ENCODE measurements at regions not wholly inside any gene's neighbourhood (a gene's known extent, or its start where the extent isn't known, plus 50 kb on each side); places are given as distances from the start of the nearest gene placed in this dataset.
"Not testable (repeated sequence)": the region's sequence is repeated elsewhere in the genome, so short reads cannot be mapped to it uniquely, and the experiment has no call there.

- no peak for DNase-seq (ENCODE audit: low spot score)
These were observed 974.3 kb downstream of the HACE1 start for GRCh38 chr6:103885446-103885845.

GRCh38 chr6:103879800-103880199 is 979.9 kb downstream of the HACE1 start:
- no peak for DNase-seq (ENCODE audit: low spot score)

GRCh38 chr6:103875221-103875620 is 984.5 kb downstream of the HACE1 start:
- no peak for DNase-seq (ENCODE audit: low spot score)

- DNase-seq (ENCODE audit: low spot score): no peak
These were observed 985.1 kb downstream of the HACE1 start for GRCh38 chr6:103874575-103874974.

- no peak for DNase-seq (ENCODE audit: low spot score)
These were observed 987.0 kb downstream of the HACE1 start for GRCh38 chr6:103872678-103873077.

- DNase-seq (ENCODE audit: low spot score): no peak
These were observed 987.5 kb downstream of the HACE1 start for GRCh38 chr6:103872233-103872632.

- DNase-seq (ENCODE audit: low spot score): no peak
These were observed 988.7 kb downstream of the HACE1 start for GRCh38 chr6:103870970-103871369.

- DNase-seq (ENCODE audit: low spot score): no peak
These were observed 997.4 kb downstream of the HACE1 start for GRCh38 chr6:103862297-103862696.

GRCh38 chr6:103858003-103858402 is 1001.7 kb downstream of the HACE1 start:
- DNase-seq (ENCODE audit: low spot score): no peak

GRCh38 chr6:103855750-103856149 is 1004.0 kb downstream of the HACE1 start:
- no peak for DNase-seq (ENCODE audit: low spot score)

GRCh38 chr6:103854059-103854458 is 1005.7 kb downstream of the HACE1 start:
- DNase-seq (ENCODE audit: low spot score): no peak

- DNase-seq (ENCODE audit: low spot score): no peak
These were observed 1021.3 kb downstream of the HACE1 start for GRCh38 chr6:103838457-103838856.

- no peak for DNase-seq (ENCODE audit: low spot score)
These were observed 1033.5 kb downstream of the HACE1 start for GRCh38 chr6:103826209-103826608.

- DNase-seq (ENCODE audit: low spot score): no peak
These were observed 1039.6 kb downstream of the HACE1 start for GRCh38 chr6:103820148-103820547.

GRCh38 chr6:103819509-103819908 is 1040.2 kb downstream of the HACE1 start:
- DNase-seq (ENCODE audit: low spot score): no peak

- no peak for DNase-seq (ENCODE audit: low spot score)
These were observed 1046.7 kb downstream of the HACE1 start for GRCh38 chr6:103812970-103813369.

- not testable (repeated sequence) for DNase-seq (ENCODE audit: low spot score)
These were observed 1057.7 kb downstream of the HACE1 start for GRCh38 chr6:103801901-103802479.

GRCh38 chr6:103799971-103800670 is 1059.6 kb downstream of the HACE1 start:
- DNase-seq (ENCODE audit: low spot score): no peak

GRCh38 chr6:103798166-103798565 is 1061.6 kb downstream of the HACE1 start:
- DNase-seq (ENCODE audit: low spot score): no peak

- no peak for DNase-seq (ENCODE audit: low spot score)
These were observed 1062.0 kb downstream of the HACE1 start for GRCh38 chr6:103797738-103798137.

- no peak for DNase-seq (ENCODE audit: low spot score)
These were observed 1068.3 kb downstream of the HACE1 start for GRCh38 chr6:103791458-103791857.

- DNase-seq (ENCODE audit: low spot score): no peak
These were observed 1075.6 kb downstream of the HACE1 start for GRCh38 chr6:103784117-103784516.

GRCh38 chr6:103783329-103783728 is 1076.4 kb downstream of the HACE1 start:
- DNase-seq (ENCODE audit: low spot score): no peak

GRCh38 chr6:103769431-103769830 is 1090.3 kb downstream of the HACE1 start:
- no peak for DNase-seq (ENCODE audit: low spot score)

Data from CD4-positive, alpha-beta T cell treated with Interleukin-6 at 100 ng/mL for 8 hours (primary cell).